Fibroblast of skin of left quadriceps (primary cell): ENCODE measurements at regions not wholly inside any gene's neighbourhood (a gene's known extent, or its start where the extent isn't known, plus 50 kb on each side); places are given as distances from the start of the nearest gene placed in this dataset.
A peak's percentile ranks its signal among the peaks of the same experiment; 100 is the strongest.

ENCODE experiments used
- DNase-seq, 2 experiments: peaks; one replicate each; pipeline ENCODE4 v3.0.0-alpha.2; 2013; ENCODE audit warnings: low read depth in 2 of 2

DNA sequence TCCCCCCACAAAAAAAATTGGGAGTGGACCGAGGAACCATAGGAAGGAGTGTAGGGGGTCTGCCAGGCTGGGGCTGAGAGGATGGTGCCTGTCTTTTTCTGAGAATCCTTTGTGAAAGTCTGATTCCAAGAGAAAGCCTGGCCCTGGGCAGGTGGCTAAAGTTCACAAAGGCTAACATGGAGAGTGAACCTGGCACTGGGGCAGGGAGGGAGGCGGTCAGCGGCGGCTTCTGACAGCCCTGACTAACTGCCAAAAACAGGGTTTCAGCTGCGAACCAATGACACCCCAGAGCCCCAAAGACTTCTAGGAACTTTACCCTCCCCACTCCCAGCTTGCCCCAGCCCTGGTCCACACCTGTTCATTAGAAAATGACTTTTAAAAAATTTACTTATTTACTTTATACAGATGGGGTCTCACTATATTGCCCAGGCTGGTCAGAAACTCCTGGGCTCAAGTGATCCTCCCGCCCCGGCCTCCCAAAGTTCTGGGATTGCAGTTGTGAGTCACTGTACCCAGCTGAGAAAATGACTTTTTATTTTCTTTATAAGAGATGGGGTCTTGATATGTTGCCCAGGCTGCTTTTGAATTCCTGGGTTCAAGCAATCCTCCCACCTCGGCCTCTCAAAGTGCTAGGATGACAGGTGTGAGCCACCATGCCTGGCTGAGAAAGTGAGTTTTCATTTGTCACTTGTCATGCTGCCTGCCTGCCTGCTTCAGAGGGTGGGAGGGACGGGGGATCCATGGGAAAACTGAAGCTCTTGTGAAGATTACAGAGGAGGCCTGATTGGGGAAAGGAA is 61.0 kb upstream of the DUSP5 start:
- DNase-seq, result no peak

DNA sequence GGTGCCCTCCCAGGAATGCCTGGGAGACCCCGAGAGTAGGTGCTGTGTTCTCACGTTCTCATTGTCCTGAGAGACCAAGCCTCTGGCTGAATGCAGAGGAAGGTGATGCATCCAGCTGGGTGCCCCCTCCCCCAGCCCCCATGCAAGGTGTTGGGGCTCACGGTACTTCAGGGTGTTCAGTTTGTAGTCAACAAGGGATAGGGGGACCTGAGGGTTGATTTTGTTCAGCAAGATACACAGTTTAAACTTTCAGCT is 60.4 kb upstream of the DUSP5 start:
- DNase-seq, result no peak

DNA sequence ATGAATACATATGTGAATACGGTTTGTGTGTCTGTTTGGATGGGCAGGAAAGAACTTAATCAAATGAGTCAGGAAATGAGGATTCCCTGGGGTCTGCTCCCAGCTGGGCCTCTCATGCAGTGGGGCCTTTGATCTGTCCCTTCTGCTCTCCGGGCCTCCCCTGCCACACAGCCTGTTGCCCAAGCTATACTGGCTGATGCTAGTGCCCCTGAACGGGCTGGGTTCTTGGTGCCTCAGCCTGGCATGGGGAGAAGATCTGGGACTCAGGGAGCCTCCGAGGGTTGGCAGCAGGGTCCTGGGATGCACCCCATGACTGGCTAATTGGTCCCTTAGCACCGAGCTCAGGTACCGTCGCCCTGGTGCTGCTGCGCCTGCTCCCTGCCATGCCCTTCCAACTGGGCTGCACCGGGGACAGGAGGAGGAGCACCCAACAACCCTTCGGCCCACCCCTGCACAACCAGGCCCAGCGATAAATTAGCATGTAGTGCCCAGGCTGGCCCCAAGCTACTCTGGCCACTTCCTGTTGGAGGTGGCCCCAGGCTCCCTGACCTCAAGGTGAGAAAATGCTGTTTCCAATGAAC is 59.9 kb upstream of the DUSP5 start:
- DNase-seq, result no peak

GRCh38 chr10:110442746-110443145 is 55.0 kb upstream of the DUSP5 start:
- no peak for DNase-seq

DNA sequence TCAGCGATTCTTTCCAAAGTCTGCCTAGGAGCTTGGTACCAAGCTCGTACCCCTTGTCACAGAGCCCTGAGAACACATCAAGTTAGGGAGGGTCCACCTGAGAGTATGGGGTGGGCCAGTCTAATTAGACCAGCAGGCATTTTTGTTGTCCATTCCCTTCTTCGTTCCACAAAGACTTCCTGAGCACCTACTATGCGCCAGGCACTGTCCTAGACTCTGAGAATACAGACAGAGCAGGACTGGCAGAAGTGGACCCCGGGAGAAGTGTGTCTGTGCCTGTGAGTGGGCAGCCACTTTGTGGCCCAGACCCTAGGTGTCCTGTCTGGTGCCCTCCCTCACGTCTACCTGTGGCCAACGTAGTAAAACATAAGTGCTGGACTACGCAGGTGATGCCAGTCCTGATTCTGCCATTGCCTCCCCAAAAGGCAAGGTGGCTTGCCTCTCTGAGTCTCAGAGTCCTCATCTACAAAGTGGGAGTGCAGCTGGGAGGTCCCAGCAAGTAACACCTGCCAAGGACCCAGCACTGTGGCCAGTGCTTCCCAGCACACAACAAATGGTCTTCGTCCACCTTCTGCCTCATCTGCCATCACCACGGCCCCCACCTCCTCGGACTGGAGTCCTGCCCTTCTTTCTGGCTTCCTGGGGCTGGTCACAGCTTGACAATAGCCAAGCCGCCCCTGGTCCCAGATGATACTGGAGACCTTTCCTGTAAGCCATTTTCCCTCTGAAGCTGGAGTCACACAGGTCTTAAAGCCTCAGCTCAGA is 54.3 kb upstream of the DUSP5 start:
- no peak for DNase-seq

- DNase-seq, result no peak
Observed at GRCh38 chr10:110444004-110444337, 53.7 kb upstream of the DUSP5 start.

- DNase-seq, result no peak
Observed at GRCh38 chr10:110445871-110446270, 51.8 kb upstream of the DUSP5 start.

DNA sequence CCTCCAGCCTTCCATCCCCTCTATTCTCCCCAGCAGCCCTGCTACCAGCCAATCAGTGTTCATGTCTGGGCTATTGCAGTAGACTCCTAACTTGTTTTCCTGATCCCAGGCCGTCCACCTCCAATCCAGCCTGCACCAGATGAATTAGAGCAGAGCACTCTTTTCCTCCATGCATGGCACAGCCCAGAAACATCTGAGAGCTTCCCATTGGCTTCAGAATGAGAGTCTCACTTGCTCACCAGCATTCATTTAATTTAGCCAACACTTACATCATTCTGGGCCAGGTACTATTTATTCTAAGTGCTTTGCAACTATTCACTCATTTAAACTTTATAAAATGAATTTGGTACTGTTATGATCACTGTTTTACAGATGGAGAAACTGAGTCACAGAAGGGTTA is 51.4 kb upstream of the DUSP5 start:
- DNase-seq, result no peak

- DNase-seq, result peak; percentile 57 to 63
Observed at GRCh38 chr10:110446954-110447608, 50.6 kb upstream of the DUSP5 start.

GRCh38 chr10:110447886-110448285 is 49.8 kb upstream of the DUSP5 start:
- no peak for DNase-seq
